ENCODE measurements at regions not wholly inside any gene's neighbourhood (a gene's known extent, or its start where the extent isn't known, plus 50 kb on each side); places are given as distances from the start of the nearest gene placed in this dataset.
A peak's percentile ranks its signal among the peaks of the same experiment; 100 is the strongest.
"Not testable (repeated sequence)": the region's sequence is repeated elsewhere in the genome, so short reads cannot be mapped to it uniquely, and the experiment has no call there.

- Histone ChIP-seq H3K9me3 (ENCODE audit: low read length) (no peaks in the 10 kb centered on the region), H3K4me1 (ENCODE audit: insufficient read depth, low read length) (no peaks in the 10 kb centered on the region), H3K27me3 (ENCODE audit: insufficient read depth, low read length, poor library complexity, severe bottlenecking) (no peaks in the 10 kb centered on the region), H3K4me3 (ENCODE audit: low read length) (no peak overlapping the region), H3K36me3 (ENCODE audit: insufficient read depth, low read length) (no peaks in the 10 kb centered on the region), H3K27ac (ENCODE audit: low read depth, low read length) (no peak overlapping the region)
- Mint-ChIP-seq H3K27me3 (peaks cover 0 to 3% of the 10 kb centered on the region in 2 donors), H3K4me1 (peaks cover 12 to 26% (median 19%) of the 10 kb centered on the region in 3 donors), H3K27ac (peak overlapping the region in 1 of 8 donors; percentile 33), H3K4me3 (no peak overlapping the region), H3K9me3 (no peaks in the 10 kb centered on the region), H3K36me3 (no peaks in the 10 kb centered on the region)
- CTCF ChIA-PET = interaction anchor here (0.7 to 1.5 kb wide), 2 partner anchors 8 to 9 kb away, joined by 3 to 5 read pairs; no protein-coding TSS in a partner anchor
- no peak for DNase-seq
- POLR2A ChIA-PET = interaction anchor here (0.5 kb wide), 1 partner anchor 12 kb away, joined by 3 read pairs; no protein-coding TSS in a partner anchor
Observed at GRCh38 chr10:30743586-30743985, 114.0 kb upstream of the LYZL2 start.

GRCh38 chr10:30742471-30742870 lies 112.9 kb upstream of the LYZL2 start:
- H3K27me3 ChIP-seq (ENCODE audit: insufficient read depth, low read length, poor library complexity, severe bottlenecking) = no peaks in the 10 kb centered on the region
- H3K4me1 ChIP-seq (ENCODE audit: insufficient read depth, low read length) = no peaks in the 10 kb centered on the region
- Mint-ChIP-seq H3K4me1 (peaks cover under 1 to 15% (median 9%) of the 10 kb centered on the region in 3 donors), H3K36me3 (no peaks in the 10 kb centered on the region), H3K4me3 (no peak overlapping the region), H3K9me3 (no peaks in the 10 kb centered on the region), H3K27ac (peak overlapping the region in 1 of 8 donors; percentile 73), H3K27me3 (peaks cover 0 to 3% of the 10 kb centered on the region in 2 donors)
- no peaks in the 10 kb centered on the region for H3K9me3 ChIP-seq (ENCODE audit: low read length)
- H3K4me3 ChIP-seq (ENCODE audit: low read length) = no peak overlapping the region
- DNase-seq = no peak
- H3K36me3 ChIP-seq (ENCODE audit: insufficient read depth, low read length) = no peaks in the 10 kb centered on the region
- ChIA-PET CTCF (interaction anchor here (1.5 kb wide), 1 partner anchor 10 kb away, joined by 5 read pairs; no protein-coding TSS in a partner anchor), POLR2A (no interaction called here)
- H3K27ac ChIP-seq (ENCODE audit: low read depth, low read length) = no peak overlapping the region

GRCh38 chr10:30740774-30741173 lies 111.2 kb upstream of the LYZL2 start:
- H3K27ac ChIP-seq (ENCODE audit: low read depth, low read length); H3K27ac Mint-ChIP-seq; DNase-seq: not testable (repeated sequence)

GRCh38 chr10:30738416-30738815 lies 108.9 kb upstream of the LYZL2 start:
- H3K4me3 ChIP-seq (ENCODE audit: low read length) = no peak overlapping the region
- Mint-ChIP-seq H3K27ac (no peak overlapping the region), H3K36me3 (no peaks in the 10 kb centered on the region), H3K4me1 (no peaks in the 10 kb centered on the region), H3K27me3 (peaks cover 8 to 15% of the 10 kb centered on the region in 2 donors), H3K4me3 (no peak overlapping the region), H3K9me3 (no peaks in the 10 kb centered on the region)
- POLR2A ChIA-PET = no interaction called here
- no peaks in the 10 kb centered on the region for H3K4me1 ChIP-seq (ENCODE audit: insufficient read depth, low read length)
- H3K36me3 ChIP-seq (ENCODE audit: insufficient read depth, low read length) = no peaks in the 10 kb centered on the region
- H3K27me3 ChIP-seq (ENCODE audit: insufficient read depth, low read length, poor library complexity, severe bottlenecking) = no peaks in the 10 kb centered on the region
- no peaks in the 10 kb centered on the region for H3K9me3 ChIP-seq (ENCODE audit: low read length)
- DNase-seq = no peak
- no peak overlapping the region for H3K27ac ChIP-seq (ENCODE audit: low read depth, low read length)
- CTCF ChIA-PET = no interaction called here

More at GRCh38 chr10:30740774-30741173, 111.2 kb upstream of the LYZL2 start:
- H3K9me3 ChIP-seq (ENCODE audit: low read length); H3K27me3 Mint-ChIP-seq; H3K4me1 Mint-ChIP-seq; H3K36me3 Mint-ChIP-seq; POLR2A ChIA-PET; H3K9me3 Mint-ChIP-seq; H3K27me3 ChIP-seq (ENCODE audit: insufficient read depth, low read length, poor library complexity, severe bottlenecking); H3K4me3 ChIP-seq (ENCODE audit: low read length); H3K4me1 ChIP-seq (ENCODE audit: insufficient read depth, low read length); CTCF ChIA-PET; H3K4me3 Mint-ChIP-seq; H3K36me3 ChIP-seq (ENCODE audit: insufficient read depth, low read length): not testable (repeated sequence)

GRCh38 chr10:30737931-30738391 lies 108.4 kb upstream of the LYZL2 start:
- no peaks in the 10 kb centered on the region for H3K4me1 Mint-ChIP-seq
- peaks cover 8 to 15% of the 10 kb centered on the region in 2 donors for H3K27me3 Mint-ChIP-seq
- Histone ChIP-seq H3K4me3 (ENCODE audit: low read length) (no peak overlapping the region), H3K9me3 (ENCODE audit: low read length) (no peaks in the 10 kb centered on the region), H3K36me3 (ENCODE audit: insufficient read depth, low read length) (no peaks in the 10 kb centered on the region), H3K4me1 (ENCODE audit: insufficient read depth, low read length) (no peaks in the 10 kb centered on the region), H3K27me3 (ENCODE audit: insufficient read depth, low read length, poor library complexity, severe bottlenecking) (no peaks in the 10 kb centered on the region), H3K27ac (ENCODE audit: low read depth, low read length) (no peak overlapping the region)
- no peak for DNase-seq
- ChIA-PET POLR2A (no interaction called here), CTCF (no interaction called here)
- H3K36me3 Mint-ChIP-seq = no peaks in the 10 kb centered on the region
- H3K9me3 Mint-ChIP-seq = no peaks in the 10 kb centered on the region
- no peak overlapping the region for H3K27ac Mint-ChIP-seq
- H3K4me3 Mint-ChIP-seq = no peak overlapping the region

- Mint-ChIP-seq H3K27ac (no peak overlapping the region), H3K36me3 (peaks cover 0 to 5% (median 0%) of the 10 kb centered on the region in 3 donors), H3K4me3 (no peak overlapping the region), H3K4me1 (no peaks in the 10 kb centered on the region), H3K9me3 (no peaks in the 10 kb centered on the region), H3K27me3 (peaks cover 8 to 15% of the 10 kb centered on the region in 2 donors)
- no peaks in the 10 kb centered on the region for H3K27me3 ChIP-seq (ENCODE audit: insufficient read depth, low read length, poor library complexity, severe bottlenecking)
- H3K27ac ChIP-seq (ENCODE audit: low read depth, low read length) = no peak overlapping the region
- no peaks in the 10 kb centered on the region for H3K9me3 ChIP-seq (ENCODE audit: low read length)
- POLR2A ChIA-PET = no interaction called here
- H3K36me3 ChIP-seq (ENCODE audit: insufficient read depth, low read length) = no peaks in the 10 kb centered on the region
- DNase-seq = no peak
- no peak overlapping the region for H3K4me3 ChIP-seq (ENCODE audit: low read length)
- H3K4me1 ChIP-seq (ENCODE audit: insufficient read depth, low read length) = no peaks in the 10 kb centered on the region
- CTCF ChIA-PET = interaction anchor here (0.7 to 2.9 kb wide), 2 partner anchors 10 to 15 kb away, joined by 4 to 8 read pairs; no protein-coding TSS in a partner anchor
Observed at GRCh38 chr10:30736685-30737232, 107.2 kb upstream of the LYZL2 start.

GRCh38 chr10:30734901-30735300 lies 105.3 kb upstream of the LYZL2 start:
- H3K4me1 ChIP-seq (ENCODE audit: insufficient read depth, low read length) = no peaks in the 10 kb centered on the region
- H3K27ac ChIP-seq (ENCODE audit: low read depth, low read length) = no peak overlapping the region
- POLR2A ChIA-PET = no interaction called here
- H3K4me1 Mint-ChIP-seq = no peaks in the 10 kb centered on the region
- no peaks in the 10 kb centered on the region for H3K36me3 ChIP-seq (ENCODE audit: insufficient read depth, low read length)
- CTCF ChIA-PET = interaction anchor here (1.2 to 2.9 kb wide), 3 partner anchors 9 to 47 kb away, joined by 4 to 8 read pairs (median 6); no protein-coding TSS in a partner anchor
- H3K4me3 ChIP-seq (ENCODE audit: low read length) = no peak overlapping the region
- H3K4me3 Mint-ChIP-seq = no peak overlapping the region
- peaks cover 0 to 5% (median 0%) of the 10 kb centered on the region in 3 donors for H3K36me3 Mint-ChIP-seq
- H3K27ac Mint-ChIP-seq = no peak overlapping the region
- H3K27me3 Mint-ChIP-seq = peaks cover 8 to 15% of the 10 kb centered on the region in 2 donors
- no peaks in the 10 kb centered on the region for H3K27me3 ChIP-seq (ENCODE audit: insufficient read depth, low read length, poor library complexity, severe bottlenecking)
- H3K9me3 Mint-ChIP-seq = no peaks in the 10 kb centered on the region
- H3K9me3 ChIP-seq (ENCODE audit: low read length) = no peaks in the 10 kb centered on the region
- no peak for DNase-seq

GRCh38 chr10:30732671-30733070 lies 103.1 kb upstream of the LYZL2 start:
- no peak for DNase-seq
- Mint-ChIP-seq H3K27me3 (peaks cover 8 to 15% of the 10 kb centered on the region in 2 donors), H3K4me3 (no peak overlapping the region), H3K4me1 (no peaks in the 10 kb centered on the region), H3K9me3 (no peaks in the 10 kb centered on the region), H3K27ac (no peak overlapping the region), H3K36me3 (peaks cover 0 to 5% (median 0%) of the 10 kb centered on the region in 3 donors)
- Histone ChIP-seq H3K9me3 (ENCODE audit: low read length) (no peaks in the 10 kb centered on the region), H3K4me3 (ENCODE audit: low read length) (no peak overlapping the region), H3K4me1 (ENCODE audit: insufficient read depth, low read length) (no peaks in the 10 kb centered on the region), H3K27me3 (ENCODE audit: insufficient read depth, low read length, poor library complexity, severe bottlenecking) (no peaks in the 10 kb centered on the region), H3K36me3 (ENCODE audit: insufficient read depth, low read length) (no peaks in the 10 kb centered on the region), H3K27ac (ENCODE audit: low read depth, low read length) (no peak overlapping the region)
- ChIA-PET POLR2A (no interaction called here), CTCF (interaction anchor here (0.9 to 1.6 kb wide), 2 partner anchors 14 to 93 kb away, joined by 5 read pairs; no protein-coding TSS in a partner anchor)
